Germinal center (tissue), 1 donor: ENCODE measurements at regions not wholly inside any gene's neighbourhood (a gene's known extent, or its start where the extent isn't known, plus 50 kb on each side); places are given as distances from the start of the nearest gene placed in this dataset.

Experiments
- DNase-seq: peaks from one replicate; pipeline ENCODE4 v3.0.0; 2012; ENCODE audit warnings: mixed read lengths, low spot score

DNA sequence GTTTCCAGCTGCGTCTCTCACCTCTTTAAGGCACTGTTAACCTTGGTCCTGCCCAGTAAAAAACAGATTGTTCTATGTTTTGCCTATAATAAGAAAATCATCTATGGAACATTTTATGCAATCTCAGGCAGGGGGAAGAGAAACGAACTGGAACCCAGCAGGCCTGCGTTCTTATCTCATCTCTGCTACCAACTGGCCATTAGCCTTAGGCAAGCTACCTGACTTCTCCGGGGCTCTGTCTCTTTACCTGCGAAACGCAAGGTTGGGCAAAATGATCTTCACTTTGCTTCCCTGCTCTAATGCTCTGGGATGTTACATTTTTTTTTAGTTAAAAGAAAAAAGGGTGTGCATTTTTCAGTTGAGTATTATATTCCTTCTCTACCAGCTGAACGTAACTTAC, 70.5 kb upstream of the WIPF1 start:
- DNase-seq, result no peak

- DNase-seq, result no peak
Observed at GRCh38 chr2:174667250-174667860, 69.8 kb upstream of the WIPF1 start.

GRCh38 chr2:174666845-174667244, 69.2 kb upstream of the WIPF1 start:
- no peak for DNase-seq

- no peak for DNase-seq
Observed at GRCh38 chr2:174666312-174666711, 68.7 kb upstream of the WIPF1 start.

GRCh38 chr2:174664084-174664759, 66.6 kb upstream of the WIPF1 start:
- no peak for DNase-seq

- DNase-seq, result no peak
Observed at GRCh38 chr2:174663550-174663949, 65.9 kb upstream of the WIPF1 start.

DNA sequence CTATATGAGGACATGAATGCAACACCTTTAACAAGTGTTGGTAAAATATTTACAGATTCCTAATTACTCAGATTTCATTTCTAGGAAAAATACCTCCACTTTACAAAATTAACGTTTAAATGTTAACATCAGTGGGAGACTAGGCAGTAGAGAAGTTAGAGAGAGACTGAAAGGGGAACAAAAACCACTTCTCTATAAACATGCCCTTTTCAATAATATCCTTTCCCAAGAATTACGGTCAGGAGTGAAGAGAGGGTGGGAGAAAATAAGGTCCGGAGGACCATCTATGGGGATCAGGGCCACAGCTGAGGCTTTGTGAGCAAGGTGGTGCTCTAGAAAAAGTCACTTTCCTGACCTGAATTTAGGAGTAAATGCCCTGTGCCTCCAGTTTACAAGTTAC, 65.3 kb upstream of the WIPF1 start:
- no peak for DNase-seq

GRCh38 chr2:174662459-174662858, 64.9 kb upstream of the WIPF1 start:
- DNase-seq, result no peak

DNA sequence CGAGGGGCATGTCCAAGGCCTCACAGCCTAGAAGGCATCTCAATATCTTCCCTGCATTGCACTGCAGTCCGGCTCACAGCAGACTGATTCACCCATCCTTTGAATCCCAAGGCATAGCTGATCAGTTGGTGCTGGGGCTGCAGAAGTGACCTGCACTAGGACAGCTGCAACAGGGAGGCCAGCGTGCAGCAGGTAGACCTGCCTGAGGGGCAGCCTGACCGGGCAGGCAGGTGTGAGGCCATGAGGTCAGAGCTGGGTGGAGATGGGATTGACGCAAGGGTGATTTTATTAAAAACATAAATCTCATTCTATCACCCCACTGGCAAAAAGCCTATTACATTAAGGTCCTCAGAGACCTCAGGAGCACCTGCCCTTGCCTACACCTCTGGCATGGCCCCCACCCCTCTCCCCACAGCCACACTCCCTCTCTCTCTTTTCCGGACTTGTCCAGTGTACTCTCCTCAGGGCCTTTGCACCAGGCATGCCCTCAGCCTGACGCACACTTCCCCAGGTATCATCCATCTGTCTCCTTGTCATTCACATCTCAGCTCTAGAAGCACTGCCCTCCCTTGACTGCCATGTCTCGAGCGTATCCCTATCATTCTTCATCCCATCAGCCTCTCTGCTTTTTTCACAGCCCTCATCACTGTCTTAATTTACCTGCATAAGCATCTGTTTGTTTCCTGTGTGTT, 63.5 kb upstream of the WIPF1 start:
- no peak for DNase-seq

DNA sequence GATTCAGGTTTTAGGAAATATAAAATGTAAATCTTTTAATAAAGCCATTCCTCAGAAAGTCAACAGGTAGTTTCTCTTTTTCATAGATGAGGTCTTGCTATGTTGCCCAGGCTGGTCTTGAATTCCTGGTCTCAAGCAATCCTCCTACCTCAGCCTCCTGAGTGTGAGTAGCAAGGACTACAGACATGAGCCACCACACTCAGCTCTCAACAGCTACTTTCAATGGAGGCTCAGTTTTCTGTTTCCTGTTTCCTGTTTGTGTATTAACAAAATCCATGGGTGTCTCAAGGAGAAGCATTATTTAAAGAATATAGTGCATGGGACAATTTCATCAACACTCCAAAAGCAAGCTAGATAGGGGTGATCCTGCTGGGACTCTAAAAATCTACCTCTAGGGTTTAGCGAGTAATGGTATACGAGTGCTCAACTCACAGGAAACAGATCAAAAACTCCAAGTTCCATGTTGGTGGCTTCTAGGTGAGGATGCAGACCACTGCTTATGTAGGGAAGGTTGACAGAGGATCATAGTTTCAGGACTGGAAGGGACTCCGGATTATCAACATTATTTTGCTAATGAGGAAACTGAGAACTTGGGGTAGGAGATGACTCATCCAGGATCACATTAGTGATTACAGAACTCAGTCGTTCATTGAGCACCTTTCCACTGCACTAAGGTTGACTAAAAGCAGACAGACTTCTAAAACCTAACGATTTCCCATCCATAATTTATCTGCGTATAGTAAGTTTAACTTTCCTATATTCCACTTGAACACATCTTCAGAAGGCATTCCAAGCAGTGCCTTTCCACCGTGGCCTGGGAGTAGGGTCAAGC, 61.7 kb upstream of the WIPF1 start:
- DNase-seq, result no peak

GRCh38 chr2:174656676-174657176, 59.1 kb upstream of the WIPF1 start:
- DNase-seq, result no peak

- no peak for DNase-seq
Observed at GRCh38 chr2:174656035-174656434, 58.4 kb upstream of the WIPF1 start.

DNA sequence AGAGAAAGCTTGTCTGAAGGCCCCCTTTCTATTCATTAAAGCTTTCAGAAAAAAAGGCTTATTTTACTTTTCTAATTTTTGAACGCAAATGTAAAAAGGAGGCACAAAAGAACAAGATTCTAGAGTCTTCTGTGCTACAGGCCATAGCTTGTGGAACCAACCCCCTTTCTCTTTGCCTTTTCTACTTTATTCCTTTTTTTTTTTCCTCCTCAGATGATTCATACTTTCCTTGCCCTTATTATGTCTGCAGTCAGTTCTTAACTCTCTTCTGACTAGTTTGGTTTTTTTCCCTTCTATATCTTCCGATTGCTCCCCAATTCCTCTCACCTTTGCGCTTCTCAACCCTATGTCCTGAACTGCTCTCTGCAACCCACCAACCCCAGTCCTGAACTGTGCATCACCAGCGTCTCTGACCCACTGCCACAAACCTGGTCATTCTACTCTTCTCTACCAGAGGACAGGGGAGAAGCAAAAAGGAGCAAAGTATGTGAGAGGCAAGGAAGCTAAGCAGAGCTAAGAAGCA, 56.9 kb upstream of the WIPF1 start:
- DNase-seq, result no peak

DNA sequence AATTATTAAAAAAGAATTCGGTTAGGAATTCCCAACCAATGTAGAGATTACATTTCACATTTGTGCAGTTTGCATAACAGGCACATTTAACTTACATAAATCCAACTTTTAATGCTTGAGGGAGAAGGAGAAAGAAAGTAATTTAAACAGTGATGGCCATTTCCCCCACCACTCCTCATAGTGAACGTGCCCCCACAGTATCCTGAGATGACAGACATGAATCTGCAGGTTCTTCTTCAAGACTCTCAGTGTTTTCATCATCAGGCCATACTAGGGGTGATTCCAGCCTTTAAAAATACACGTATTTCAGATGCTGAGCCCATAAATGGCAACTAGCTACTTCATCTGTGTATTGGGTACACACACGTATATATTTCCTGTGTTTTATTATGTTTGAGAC, 51.3 kb upstream of the WIPF1 start:
- no peak for DNase-seq
